NCI-H446 treated with DMSO at 0.1 percent for 48 hours (cell line): ENCODE measurements at regions not wholly inside any gene's neighbourhood (a gene's known extent, or its start where the extent isn't known, plus 50 kb on each side); places are given as distances from the start of the nearest gene placed in this dataset.
"Not testable (repeated sequence)": the region's sequence is repeated elsewhere in the genome, so short reads cannot be mapped to it uniquely, and the experiment has no call there.

Experiments
- DNase-seq: peaks from one replicate; lab custom pipeline; 2025; lab: John Stamatoyannopoulos, UW

DNA sequence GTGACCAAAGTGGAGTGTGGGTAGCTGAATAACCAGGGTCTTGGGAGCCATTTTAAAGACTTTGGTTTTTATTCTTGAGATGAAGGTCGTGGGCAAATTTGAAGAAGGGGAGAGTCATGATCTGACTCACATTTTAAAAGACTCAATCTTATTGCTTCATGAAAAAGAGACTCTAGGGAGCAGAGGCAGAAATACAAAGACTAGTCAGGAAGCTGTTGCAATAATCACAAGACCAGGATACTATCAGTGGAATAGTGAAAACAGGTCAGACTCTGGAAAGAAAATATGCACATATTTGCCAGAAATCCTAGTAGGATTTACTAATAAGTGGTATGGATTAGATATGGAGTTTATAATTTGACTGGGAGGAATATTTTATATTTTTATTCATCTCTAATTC, 448.4 kb downstream of the RAPGEF2 start:
- DNase-seq = no peak

- DNase-seq = no peak
These were observed 450.3 kb downstream of the RAPGEF2 start for GRCh38 chr4:159552979-159553768.

GRCh38 chr4:159555873-159556272, 453.0 kb downstream of the RAPGEF2 start:
- DNase-seq = no peak

GRCh38 chr4:159562366-159562765, 459.5 kb downstream of the RAPGEF2 start:
- DNase-seq = no peak

DNA sequence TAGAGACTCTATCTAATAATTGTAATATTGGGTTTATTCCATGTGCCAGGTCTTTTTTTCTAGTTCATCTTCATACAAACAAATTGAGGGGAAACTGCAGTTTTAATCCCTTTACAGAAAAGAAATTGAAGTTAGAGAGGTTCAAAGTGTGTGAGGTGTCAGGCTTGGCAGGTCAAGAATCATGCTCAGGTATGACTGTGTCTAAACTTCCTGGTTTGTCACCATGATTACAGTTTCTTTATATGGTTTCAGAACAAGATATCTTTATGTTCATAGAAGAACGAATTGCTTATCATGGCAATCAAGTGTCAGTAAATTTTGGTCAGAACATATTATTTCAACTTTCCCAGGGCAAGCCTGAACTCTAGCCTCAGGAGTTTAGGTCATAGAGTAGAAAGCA, 460.4 kb downstream of the RAPGEF2 start:
- DNase-seq = no peak

GRCh38 chr4:159564615-159565014, 461.7 kb downstream of the RAPGEF2 start:
- no peak for DNase-seq

- no peak for DNase-seq
These were observed 463.9 kb downstream of the RAPGEF2 start for GRCh38 chr4:159566786-159567185.

GRCh38 chr4:159577241-159577640, 474.4 kb downstream of the RAPGEF2 start:
- DNase-seq = no peak

- no peak for DNase-seq
These were observed 479.8 kb downstream of the RAPGEF2 start for GRCh38 chr4:159582685-159583084.

- DNase-seq = no peak
These were observed 490.1 kb downstream of the RAPGEF2 start for GRCh38 chr4:159592898-159593556.

DNA sequence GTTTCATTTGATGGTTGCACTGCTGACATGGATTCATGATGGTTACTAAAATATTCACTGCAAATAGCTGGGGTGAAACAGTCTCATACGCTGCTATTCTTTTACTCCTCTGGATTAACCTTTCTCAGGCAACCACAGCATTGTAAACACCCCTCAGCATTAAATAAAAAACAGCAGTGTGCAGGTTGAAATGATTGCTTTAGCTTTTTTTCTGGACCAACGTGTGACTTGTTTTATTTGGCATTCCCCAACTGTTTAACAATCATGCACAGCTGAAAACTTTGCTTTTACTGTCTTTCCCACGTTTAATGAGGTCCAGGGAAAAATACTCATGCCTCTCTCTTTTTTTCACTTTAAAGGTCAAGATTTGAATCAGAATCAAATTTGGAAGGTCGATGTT, 490.8 kb downstream of the RAPGEF2 start:
- no peak for DNase-seq

DNA sequence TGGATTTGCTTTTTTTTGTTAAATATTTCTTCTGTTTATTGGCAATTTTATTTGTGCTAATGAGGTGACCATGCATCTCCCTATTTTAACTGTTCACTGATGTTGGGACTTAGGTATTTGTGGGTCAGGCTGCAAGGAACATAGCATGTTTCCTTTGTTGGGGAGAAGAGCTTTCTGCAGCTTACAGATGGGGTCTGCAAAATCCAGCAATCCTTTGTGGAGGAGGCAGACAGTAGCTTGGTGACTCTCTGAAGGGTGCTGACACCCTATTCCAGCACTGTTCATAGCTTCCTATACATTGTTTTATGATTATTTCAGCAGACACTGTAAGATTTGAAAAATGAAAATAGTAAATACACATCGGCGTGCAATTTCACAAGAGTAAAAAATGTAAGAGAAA, 491.7 kb downstream of the RAPGEF2 start:
- no peak for DNase-seq

DNA sequence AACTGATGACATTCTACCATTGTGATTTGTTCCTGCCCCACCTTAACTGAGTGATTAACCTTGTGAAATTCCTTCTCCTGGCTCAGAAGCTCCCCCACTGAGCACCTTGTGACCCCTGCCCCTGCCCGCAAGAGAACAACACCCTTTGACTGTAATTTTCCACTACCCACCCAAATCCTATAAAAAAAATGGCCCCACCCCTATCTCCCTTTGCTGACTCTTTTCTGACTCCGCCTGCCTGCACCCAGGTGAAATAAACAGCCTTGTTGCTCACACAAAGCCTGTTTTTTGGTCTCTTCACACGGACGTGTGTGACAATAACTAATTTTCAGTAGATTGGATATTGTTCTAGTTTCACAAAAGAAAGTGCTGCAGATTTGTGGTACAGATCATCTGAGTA, 492.2 kb downstream of the RAPGEF2 start:
- not testable (repeated sequence) for DNase-seq

GRCh38 chr4:159598602-159599001, 495.7 kb downstream of the RAPGEF2 start:
- DNase-seq = no peak

GRCh38 chr4:159600061-159600460, 497.2 kb downstream of the RAPGEF2 start:
- DNase-seq = no peak

GRCh38 chr4:159604781-159605180, 501.9 kb downstream of the RAPGEF2 start:
- DNase-seq = no peak

DNA sequence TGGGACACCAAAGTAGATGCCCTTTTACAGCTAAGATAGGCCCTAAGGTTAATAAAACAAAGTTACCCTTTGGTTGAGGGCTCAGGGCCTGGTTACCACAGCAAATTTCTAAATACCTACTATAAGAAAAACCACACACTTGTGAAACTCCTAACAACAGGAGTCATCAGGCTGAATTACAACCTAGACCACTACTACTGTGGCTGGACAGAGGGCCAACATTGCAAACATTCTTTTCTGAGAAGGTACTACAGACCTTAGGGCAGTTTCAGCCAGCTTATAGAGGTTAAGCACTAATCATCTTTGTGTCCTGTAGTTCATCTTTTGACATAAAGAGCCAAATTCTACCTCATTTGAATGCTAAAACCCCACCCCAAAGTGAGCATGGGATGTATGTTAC, 504.0 kb downstream of the RAPGEF2 start:
- DNase-seq = no peak

- DNase-seq = peak; percentile 62
These were observed 504.9 kb downstream of the RAPGEF2 start for GRCh38 chr4:159607809-159608208.

- DNase-seq = no peak
These were observed 505.6 kb downstream of the RAPGEF2 start for GRCh38 chr4:159608436-159608835.

GRCh38 chr4:159632031-159632430, 529.2 kb downstream of the RAPGEF2 start:
- no peak for DNase-seq

GRCh38 chr4:159639671-159640323, 536.9 kb downstream of the RAPGEF2 start:
- no peak for DNase-seq

GRCh38 chr4:159649237-159649636, 546.4 kb downstream of the RAPGEF2 start:
- DNase-seq = no peak

- DNase-seq = no peak
These were observed 550.0 kb downstream of the RAPGEF2 start for GRCh38 chr4:159652871-159653270.
